ENCODE measurements at regions not wholly inside any gene's neighbourhood (a gene's known extent, or its start where the extent isn't known, plus 50 kb on each side); places are given as distances from the start of the nearest gene placed in this dataset.

GRCh38 chrX:116694046-116694445, 231.3 kb upstream of the CT83 start:
- TF ChIP-seq, protein P1, sequence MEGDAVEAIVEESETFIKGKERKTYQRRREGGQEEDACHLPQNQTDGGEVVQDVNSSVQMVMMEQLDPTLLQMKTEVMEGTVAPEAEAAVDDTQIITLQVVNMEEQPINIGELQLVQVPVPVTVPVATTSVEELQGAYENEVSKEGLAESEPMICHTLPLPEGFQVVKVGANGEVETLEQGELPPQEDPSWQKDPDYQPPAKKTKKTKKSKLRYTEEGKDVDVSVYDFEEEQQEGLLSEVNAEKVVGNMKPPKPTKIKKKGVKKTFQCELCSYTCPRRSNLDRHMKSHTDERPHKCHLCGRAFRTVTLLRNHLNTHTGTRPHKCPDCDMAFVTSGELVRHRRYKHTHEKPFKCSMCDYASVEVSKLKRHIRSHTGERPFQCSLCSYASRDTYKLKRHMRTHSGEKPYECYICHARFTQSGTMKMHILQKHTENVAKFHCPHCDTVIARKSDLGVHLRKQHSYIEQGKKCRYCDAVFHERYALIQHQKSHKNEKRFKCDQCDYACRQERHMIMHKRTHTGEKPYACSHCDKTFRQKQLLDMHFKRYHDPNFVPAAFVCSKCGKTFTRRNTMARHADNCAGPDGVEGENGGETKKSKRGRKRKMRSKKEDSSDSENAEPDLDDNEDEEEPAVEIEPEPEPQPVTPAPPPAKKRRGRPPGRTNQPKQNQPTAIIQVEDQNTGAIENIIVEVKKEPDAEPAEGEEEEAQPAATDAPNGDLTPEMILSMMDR (IDR thresholded peaks at IDR 0.05), result no peak
- TF ChIP-seq POLR2AphosphoS5 (IDR thresholded peaks at IDR 0.05), result no peak
- no peak for TF ChIP-seq EP300 (IDR thresholded peaks at IDR 0.05)

Data from stomach (tissue), 4 donors.